GM12878 (cell line): ENCODE measurements at regions not wholly inside any gene's neighbourhood (a gene's known extent, or its start where the extent isn't known, plus 50 kb on each side); places are given as distances from the start of the nearest gene placed in this dataset.

Experiments
- ATAC-seq: fragments of 200-7000 bp; cut with Tn5 transposase; 3 replicates; pipeline ENCODE4 v1.9.1; 2020; ENCODE audit warnings: mild to moderate bottlenecking, moderate library complexity
- BruUV-seq: library from RNA; stranded (reverse); fragments of 400-500 nt; replicated peaks from 2 replicates; lab custom pipeline; 2021; lab: Mats Ljungman, UMichigan
- CTCF ChIA-PET: fragments of 300-600 bp; sonication (Branson Sonifier 250); formaldehyde crosslinking; extraction: SDS; loops from one replicate; lab custom pipeline; 2021; ENCODE audit warnings: inconsistent platforms; lab: Yijun Ruan, JAX
- POLR2A ChIA-PET: fragments of 350-600 bp; formaldehyde crosslinking; extraction: SDS; loops from one replicate; lab custom pipeline; 2021; ENCODE audit warnings: inconsistent platforms; lab: Charles Lee
- RAD21 ChIA-PET: fragments of 300-600 bp; sonication (Branson Sonifier 250); formaldehyde crosslinking; loops from one replicate; lab custom pipeline; 2023; ENCODE audit warnings: antibody characterized with exemption; ENCODE audit not compliant: unreplicated experiment; lab: Charles Lee
- SMC1A ChIA-PET: fragments of 300-600 bp; sonication (Branson Sonifier 250); formaldehyde crosslinking; loops from one replicate; lab custom pipeline; 2023; ENCODE audit not compliant: unreplicated experiment, uncharacterized antibody; lab: Charles Lee
- DNase-seq: peaks from one replicate; pipeline ENCODE4 v3.0.0-alpha.2; 2011; ENCODE audit warnings: low read depth, low spot score
- FAIRE-seq: peaks from 3 replicates; lab custom pipeline; 2011; peaks lifted over from hg19 to GRCh38; lab: Jason Lieb, UNC
- H2AFZ ChIP-seq: 2 replicates; pipeline ENCODE4 v1.6.0; 2011; ENCODE audit warnings: low read depth, low read length, control low read depth; ENCODE audit not compliant: control insufficient read depth
- H3K27ac ChIP-seq: 2 replicates; pipeline ENCODE4 v1.5.1; 2011; ENCODE audit warnings: control low read depth; ENCODE audit not compliant: control insufficient read depth, insufficient read depth
- H3K27me3 ChIP-seq, 2 experiments: replicated peaks in 1 of 2; 2 replicates each; pipeline versions ENCODE4 v1.6.0 to v1.6.1; 2011; ENCODE audit warnings: low read length in 1 of 2; ENCODE audit not compliant: control insufficient read depth in 2 of 2, insufficient read depth in 2 of 2
- H3K36me3 ChIP-seq, 2 experiments: 2 replicates each; pipeline ENCODE4 v1.5.1; 2011; ENCODE audit warnings: low read length in 1 of 2; ENCODE audit not compliant: control insufficient read depth in 2 of 2, insufficient read depth in 2 of 2
- H3K4me1 ChIP-seq: 2 replicates; pipeline ENCODE4 v1.6.1; 2011; ENCODE audit warnings: mild to moderate bottlenecking, low read length, moderate library complexity, mixed read lengths; ENCODE audit not compliant: control insufficient read depth, insufficient read depth
- H3K4me2 ChIP-seq: 2 replicates; pipeline ENCODE4 v1.6.0; 2011; ENCODE audit warnings: control low read depth; ENCODE audit not compliant: control insufficient read depth, insufficient read depth
- H3K4me3 ChIP-seq: fragments of 200-600 bp; sonication (generic); 2 replicates; pipeline ENCODE4 v1.5.1; 2016
- H3K79me2 ChIP-seq: 2 replicates; pipeline ENCODE4 v1.6.0; 2011; ENCODE audit warnings: low read length; ENCODE audit not compliant: control insufficient read depth, insufficient read depth
- H3K9ac ChIP-seq: 2 replicates; pipeline ENCODE4 v1.8.0; 2011; ENCODE audit warnings: low read length, control low read depth, mixed read lengths; ENCODE audit not compliant: control insufficient read depth, insufficient read depth
- H3K9me3 ChIP-seq: replicated peaks from 3 replicates; pipeline ENCODE4 v1.5.1; 2011; ENCODE audit warnings: mild to moderate bottlenecking, low read length; ENCODE audit not compliant: control insufficient read depth, insufficient read depth
- H4K20me1 ChIP-seq: 2 replicates; pipeline ENCODE4 v1.6.0; 2011; ENCODE audit not compliant: control insufficient read depth, insufficient read depth
- CBX5 ChIP-seq: sonication (generic); IDR thresholded peaks from 2 replicates; pipeline ENCODE4 v1.6.1; 2016; ENCODE audit warnings: low read depth, moderate library complexity, mild to moderate bottlenecking, inconsistent platforms
- CEBPZ ChIP-seq: fragments of 150-350 bp; IDR thresholded peaks from 2 replicates; pipeline ENCODE4 v1.6.1; 2016; ENCODE audit warnings: low read depth, low read length
- CHD2 ChIP-seq: IDR thresholded peaks from 2 replicates; pipeline ENCODE4 v1.6.1; 2011; ENCODE audit warnings: low read depth, low read length, improper control_type of control experiment, borderline replicate concordance
- NR2C2 ChIP-seq: IDR thresholded peaks from 2 replicates; pipeline ENCODE4 v1.6.1; 2011; ENCODE audit warnings: borderline replicate concordance, low read depth; ENCODE audit not compliant: control insufficient read depth, insufficient read length
- SMARCA5 ChIP-seq: fragments of 450-650 bp; IDR thresholded peaks from 2 replicates; pipeline ENCODE4 v1.6.1; 2017; ENCODE audit warnings: mild to moderate bottlenecking
- SREBF2 ChIP-seq: IDR thresholded peaks from 2 replicates; pipeline ENCODE4 v1.6.1; 2012; ENCODE audit warnings: mild to moderate bottlenecking, low read length
- STAT1 ChIP-seq: fragments of 450-650 bp; conservative IDR thresholded peaks from 2 replicates; pipeline ENCODE4 v1.6.1; 2014; ENCODE audit warnings: antibody characterized with exemption, mild to moderate bottlenecking
- SUPT20H ChIP-seq: IDR thresholded peaks from 2 replicates; pipeline ENCODE4 v1.6.1; 2011; ENCODE audit warnings: low read depth, mild to moderate bottlenecking, low read length, moderate library complexity, borderline replicate concordance; ENCODE audit not compliant: control insufficient read depth
- ZNF24 ChIP-seq: fragments of 450-650 bp; IDR thresholded peaks from 2 replicates; pipeline ENCODE4 v1.6.1; 2017; ENCODE audit warnings: antibody characterized with exemption, mild to moderate bottlenecking
- WGBS: methylation state at CpG from one replicate; pipeline ENCODE4 v1.1.6; 2016; ENCODE audit warnings: low lambda C conversion rate; ENCODE audit not compliant: insufficient replicate concordance, insufficient coverage; ENCODE audit errors: missing lambda C conversion rate; 5-methylcytosine and 5-hydroxymethylcytosine counted together
- in situ Hi-C: fragments of 300-500 bp; cut with MboI; formaldehyde crosslinking; loops from 9 replicates; pipeline ENCODE4 v1.14.3; 2018; ENCODE audit warnings: mixed read lengths
- intact Hi-C: fragments of 100-400 bp; cut with micrococcal nuclease; formaldehyde crosslinking; loops from one replicate; pipeline ENCODE4 v1.14.2; 2022; ENCODE audit not compliant: unreplicated experiment
- TF ChIP-seq, protein P1 (sequence below): fragments of 450-650 bp; IDR thresholded peaks from 2 replicates; pipeline ENCODE4 v1.6.1; 2017; ENCODE audit warnings: mild to moderate bottlenecking, moderate library complexity

DNA sequence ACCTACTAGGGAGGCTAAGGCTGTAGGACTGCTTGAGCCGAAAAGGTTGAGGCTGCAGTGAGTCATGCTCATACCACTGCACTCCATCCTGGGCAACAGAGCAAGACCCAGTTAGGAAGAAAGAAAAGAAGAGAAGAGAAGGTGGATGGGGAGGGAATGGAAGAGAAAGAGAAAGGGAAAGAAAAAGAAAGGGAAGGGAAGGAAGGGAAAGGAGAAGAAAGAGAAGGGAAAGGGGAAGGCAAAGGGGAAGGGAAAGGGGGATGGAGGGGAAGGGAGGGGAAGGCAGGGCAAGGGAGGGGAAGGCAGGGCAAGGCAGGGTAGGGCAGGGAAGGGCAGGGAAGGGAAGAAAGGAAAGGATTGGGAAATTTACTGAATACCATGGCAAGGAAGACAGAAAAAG is 157.0 kb downstream of the ACTL7B start:
- no peak overlapping the region for H3K9ac ChIP-seq
- H3K27me3 ChIP-seq: no peaks in the 10 kb centered on the region
- H3K4me2 ChIP-seq: no peak overlapping the region
- no TSS peak for BruUV-seq
- no peak overlapping the region for H2AFZ ChIP-seq
- CTCF ChIA-PET: no interaction called here
- in situ Hi-C loops: no loop called here
- H3K9me3 ChIP-seq: no peaks in the 10 kb centered on the region
- RAD21 ChIA-PET: no interaction called here
- ATAC-seq (no peak), DNase-seq (no peak), FAIRE-seq (no peak)
- H3K36me3 ChIP-seq: no peaks in the 10 kb centered on the region
- H3K27ac ChIP-seq: no peak overlapping the region
- 0% methylated on average over 1 of the region's 1 CpG for WGBS
- no peak overlapping the region for H3K4me3 ChIP-seq
- SMC1A ChIA-PET: no interaction called here
- intact Hi-C loops: no loop called here
- no peaks in the 10 kb centered on the region for H3K79me2 ChIP-seq
- TF ChIP-seq ZNF24 (no peak), SREBF2 (no peak), CHD2 (no peak), SMARCA5 (no peak), CBX5 (no peak), STAT1 (no peak), SUPT20H (no peak), CEBPZ (no peak), NR2C2 (no peak)
- TF ChIP-seq, protein P1, sequence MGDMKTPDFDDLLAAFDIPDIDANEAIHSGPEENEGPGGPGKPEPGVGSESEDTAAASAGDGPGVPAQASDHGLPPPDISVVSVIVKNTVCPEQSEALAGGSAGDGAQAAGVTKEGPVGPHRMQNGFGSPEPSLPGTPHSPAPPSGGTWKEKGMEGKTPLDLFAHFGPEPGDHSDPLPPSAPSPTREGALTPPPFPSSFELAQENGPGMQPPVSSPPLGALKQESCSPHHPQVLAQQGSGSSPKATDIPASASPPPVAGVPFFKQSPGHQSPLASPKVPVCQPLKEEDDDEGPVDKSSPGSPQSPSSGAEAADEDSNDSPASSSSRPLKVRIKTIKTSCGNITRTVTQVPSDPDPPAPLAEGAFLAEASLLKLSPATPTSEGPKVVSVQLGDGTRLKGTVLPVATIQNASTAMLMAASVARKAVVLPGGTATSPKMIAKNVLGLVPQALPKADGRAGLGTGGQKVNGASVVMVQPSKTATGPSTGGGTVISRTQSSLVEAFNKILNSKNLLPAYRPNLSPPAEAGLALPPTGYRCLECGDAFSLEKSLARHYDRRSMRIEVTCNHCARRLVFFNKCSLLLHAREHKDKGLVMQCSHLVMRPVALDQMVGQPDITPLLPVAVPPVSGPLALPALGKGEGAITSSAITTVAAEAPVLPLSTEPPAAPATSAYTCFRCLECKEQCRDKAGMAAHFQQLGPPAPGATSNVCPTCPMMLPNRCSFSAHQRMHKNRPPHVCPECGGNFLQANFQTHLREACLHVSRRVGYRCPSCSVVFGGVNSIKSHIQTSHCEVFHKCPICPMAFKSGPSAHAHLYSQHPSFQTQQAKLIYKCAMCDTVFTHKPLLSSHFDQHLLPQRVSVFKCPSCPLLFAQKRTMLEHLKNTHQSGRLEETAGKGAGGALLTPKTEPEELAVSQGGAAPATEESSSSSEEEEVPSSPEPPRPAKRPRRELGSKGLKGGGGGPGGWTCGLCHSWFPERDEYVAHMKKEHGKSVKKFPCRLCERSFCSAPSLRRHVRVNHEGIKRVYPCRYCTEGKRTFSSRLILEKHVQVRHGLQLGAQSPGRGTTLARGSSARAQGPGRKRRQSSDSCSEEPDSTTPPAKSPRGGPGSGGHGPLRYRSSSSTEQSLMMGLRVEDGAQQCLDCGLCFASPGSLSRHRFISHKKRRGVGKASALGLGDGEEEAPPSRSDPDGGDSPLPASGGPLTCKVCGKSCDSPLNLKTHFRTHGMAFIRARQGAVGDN: no peak
- no peaks in the 10 kb centered on the region for H4K20me1 ChIP-seq
- POLR2A ChIA-PET: no interaction called here
- H3K4me1 ChIP-seq: no peaks in the 10 kb centered on the region
